Right ventricle myocardium inferior (tissue), 1 donor: ENCODE measurements at regions not wholly inside any gene's neighbourhood (a gene's known extent, or its start where the extent isn't known, plus 50 kb on each side); places are given as distances from the start of the nearest gene placed in this dataset.
A peak's percentile ranks its signal among the peaks of the same experiment; 100 is the strongest.
"Not testable (repeated sequence)": the region's sequence is repeated elsewhere in the genome, so short reads cannot be mapped to it uniquely, and the experiment has no call there.

ENCODE experiments used
- ATAC-seq: fragments of 200-7000 bp; cut with Tn5 transposase; one replicate; pipeline ENCODE4 v1.9.1; 2020; ENCODE audit warnings: mild to moderate bottlenecking, moderate library complexity
- DNase-seq: peaks from one replicate; pipeline ENCODE4 v3.0.0; 2021; ENCODE audit errors: missing footprints
- intact Hi-C: fragments of 100-400 bp; cut with DNase I; formaldehyde crosslinking; loops from one replicate; pipeline ENCODE4 v1.11.0; 2022
- donor health status: DM: no; HTN: yes; CAD: no; lungs with severe emphysema.

- ATAC-seq (no peak), DNase-seq (no peak)
- intact Hi-C loops = no loop called here
Observed at GRCh38 chr14:47959740-47960139, 284.3 kb upstream of the MDGA2 start.

DNA sequence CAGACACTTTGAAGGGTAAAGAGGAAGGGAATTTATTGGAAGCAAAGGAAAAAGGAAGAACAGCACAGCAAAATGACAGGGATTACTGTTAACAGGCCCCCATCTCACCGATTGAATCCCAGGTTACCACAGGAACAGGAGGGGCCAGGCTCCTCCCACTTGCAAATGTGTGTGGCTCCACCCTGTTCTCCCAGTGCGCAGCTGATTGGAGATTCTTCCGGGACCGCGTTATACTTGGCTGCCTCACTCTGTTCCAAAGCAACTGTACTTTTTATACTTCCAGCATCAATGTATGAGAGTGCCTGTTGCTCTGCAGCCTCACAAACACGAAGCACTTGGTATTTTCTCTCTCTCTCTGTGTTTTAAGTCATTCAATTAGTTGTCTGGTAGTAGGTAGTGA, 273.6 kb upstream of the MDGA2 start:
- ATAC-seq (no peak), DNase-seq (no peak)
- intact Hi-C loops = no loop called here

GRCh38 chr14:47935332-47935731, 259.9 kb upstream of the MDGA2 start:
- no peak for ATAC-seq

DNA sequence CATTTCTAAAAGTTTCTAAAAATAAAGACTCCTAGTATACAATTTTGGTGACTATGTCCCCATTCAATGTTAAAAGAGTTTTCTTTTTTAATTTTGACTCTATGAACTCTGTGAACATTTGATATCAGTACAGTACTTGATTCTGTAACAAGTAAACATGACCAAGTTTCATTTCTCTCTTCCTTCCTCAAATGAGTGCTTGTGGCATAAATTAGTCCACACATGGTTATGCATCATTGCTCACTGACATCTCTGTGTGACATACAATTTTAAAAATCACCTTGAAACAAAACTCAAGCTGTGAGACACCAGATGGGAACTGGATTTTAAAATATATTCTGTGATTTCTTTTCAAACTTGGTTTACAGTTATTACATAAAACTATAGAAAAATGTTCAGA, 253.9 kb upstream of the MDGA2 start:
- intact Hi-C loops = no loop called here
- ATAC-seq (no peak), DNase-seq (no peak)

More at GRCh38 chr14:47935332-47935731, 259.9 kb upstream of the MDGA2 start:
- intact Hi-C loops = no loop called here
- DNase-seq = no peak

GRCh38 chr14:47921133-47921532, 245.7 kb upstream of the MDGA2 start:
- DNase-seq = no peak
- intact Hi-C loops = no loop called here
- ATAC-seq = no peak

DNA sequence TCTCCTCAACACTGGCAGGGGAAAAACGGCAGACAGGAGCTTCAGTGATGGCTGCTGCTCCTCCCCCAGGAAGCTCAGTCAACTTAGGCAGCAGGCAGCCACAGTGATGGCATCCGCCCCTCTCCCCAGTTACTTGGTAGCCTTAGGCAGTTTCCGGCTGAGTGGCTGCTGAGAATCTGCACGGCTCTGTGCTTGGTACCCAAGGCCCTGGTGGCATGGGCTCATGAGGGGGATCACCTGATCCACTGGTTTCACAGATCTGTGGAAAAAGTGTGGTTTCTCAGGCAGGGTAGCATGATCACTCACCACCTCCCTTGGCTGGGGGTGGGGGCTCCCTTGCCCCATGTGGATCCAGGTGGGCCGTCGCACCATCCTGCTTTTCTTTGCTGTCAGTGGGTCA, 244.6 kb upstream of the MDGA2 start:
- DNase-seq = peak; percentile 32
- intact Hi-C loops = loop anchor here (10.0 kb wide), 1 partner anchor 1255 kb away; no protein-coding TSS in a partner anchor
- ATAC-seq = no peak

GRCh38 chr14:47919334-47919846, 244.0 kb upstream of the MDGA2 start:
- intact Hi-C loops = loop anchor here (10.0 kb wide), 1 partner anchor 1255 kb away; no protein-coding TSS in a partner anchor
- ATAC-seq = no peak
- DNase-seq = no peak

DNA sequence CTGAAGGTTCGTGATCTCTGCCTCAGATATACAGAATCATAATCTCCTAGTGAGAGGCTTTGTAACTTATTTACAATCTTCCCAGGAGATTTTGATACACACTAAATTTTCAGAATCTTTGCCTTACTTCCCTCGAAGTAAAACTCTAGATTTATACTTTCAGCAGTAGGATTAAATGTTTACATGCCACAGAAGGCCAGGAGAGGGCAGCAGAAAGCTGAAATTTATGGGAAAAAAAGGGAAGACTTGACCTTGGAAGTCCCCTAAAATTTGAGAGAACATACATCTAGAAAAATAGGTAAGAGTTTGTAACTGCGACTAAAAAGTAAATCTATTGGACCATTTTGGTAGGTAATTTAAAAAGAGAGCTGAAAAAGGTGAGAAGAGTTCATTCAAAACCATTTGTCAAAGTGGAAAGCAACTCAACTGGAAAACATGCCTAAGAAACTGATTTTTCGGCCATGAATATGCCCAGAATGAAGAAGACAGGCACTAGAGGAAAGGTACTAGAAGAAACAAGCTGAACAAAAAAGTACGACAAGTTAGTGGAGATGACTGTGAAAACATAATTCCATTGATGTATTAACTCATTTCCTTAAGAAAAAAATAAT, 242.0 kb upstream of the MDGA2 start:
- intact Hi-C loops = loop anchor here (10.0 kb wide), 1 partner anchor 1257 kb away; no protein-coding TSS in a partner anchor
- ATAC-seq (no peak), DNase-seq (no peak)

- ATAC-seq, DNase-seq, intact Hi-C loops: not testable (repeated sequence)
Observed at GRCh38 chr14:47901141-47901540, 225.7 kb upstream of the MDGA2 start.

DNA sequence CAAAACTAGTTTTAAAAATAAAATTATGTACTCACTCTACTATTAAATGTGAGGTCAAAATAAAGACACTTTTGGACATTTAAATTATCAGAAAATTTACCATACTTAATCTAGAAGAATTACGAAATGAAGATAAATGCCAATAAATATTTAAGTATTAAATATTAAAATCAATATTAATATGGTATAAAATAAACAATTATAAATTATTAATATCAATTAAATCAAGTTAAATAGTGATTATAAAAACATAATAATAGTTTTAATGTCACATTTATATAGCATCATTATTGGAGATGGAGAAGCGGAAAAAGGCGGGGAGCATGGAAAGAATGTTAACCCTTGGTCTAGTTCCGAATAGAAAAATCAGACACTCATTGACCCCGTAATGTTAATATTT, 224.3 kb upstream of the MDGA2 start:
- intact Hi-C loops = no loop called here
- DNase-seq (no peak), ATAC-seq (no peak)

DNA sequence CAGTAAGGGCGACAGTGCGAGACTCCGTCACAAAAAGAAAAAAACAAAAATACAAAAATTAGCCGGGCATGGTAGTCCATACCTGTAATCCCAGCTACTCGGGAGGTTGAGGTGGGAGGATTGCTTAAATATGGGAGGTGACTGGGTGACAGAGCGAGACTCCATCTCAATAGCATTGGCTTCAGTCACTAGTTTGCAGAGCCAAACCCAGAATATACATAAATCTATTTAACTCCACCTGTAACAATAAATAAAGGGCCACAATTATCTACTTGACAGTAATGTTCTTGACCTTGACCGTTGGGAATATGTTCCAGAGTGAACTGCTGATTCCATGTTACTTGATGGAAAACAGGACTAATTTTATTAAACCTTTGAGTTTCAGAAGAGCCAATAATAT, 198.9 kb upstream of the MDGA2 start:
- intact Hi-C loops = no loop called here
- DNase-seq (no peak), ATAC-seq (no peak)

- no peak for ATAC-seq
- no peak for DNase-seq
- intact Hi-C loops = no loop called here
Observed at GRCh38 chr14:47872588-47872987, 197.2 kb upstream of the MDGA2 start.

GRCh38 chr14:47863441-47863840, 188.0 kb upstream of the MDGA2 start:
- ATAC-seq (no peak), DNase-seq (no peak)
- intact Hi-C loops = no loop called here

GRCh38 chr14:47857646-47858045, 182.2 kb upstream of the MDGA2 start:
- DNase-seq (no peak), ATAC-seq (no peak)
- intact Hi-C loops = no loop called here

DNA sequence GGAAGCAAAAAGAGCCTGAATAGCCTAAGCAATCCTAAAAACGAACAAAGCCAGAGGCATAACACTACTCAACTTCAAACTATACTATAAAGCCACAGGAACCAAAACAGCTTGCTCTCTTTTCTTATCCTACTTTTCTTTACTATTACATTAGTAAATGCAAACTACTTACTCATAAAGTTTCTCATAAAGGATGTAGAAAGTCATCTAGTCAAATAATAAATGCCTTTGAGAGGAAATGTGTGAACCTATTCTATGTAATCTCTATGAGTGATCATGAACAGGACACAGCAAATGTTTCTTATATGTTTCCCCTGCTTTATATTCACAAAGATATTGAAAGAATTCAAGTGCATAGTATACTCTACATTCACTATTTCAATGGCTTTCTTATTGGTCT, 176.9 kb upstream of the MDGA2 start:
- ATAC-seq (no peak), DNase-seq (no peak)
- intact Hi-C loops = no loop called here

DNA sequence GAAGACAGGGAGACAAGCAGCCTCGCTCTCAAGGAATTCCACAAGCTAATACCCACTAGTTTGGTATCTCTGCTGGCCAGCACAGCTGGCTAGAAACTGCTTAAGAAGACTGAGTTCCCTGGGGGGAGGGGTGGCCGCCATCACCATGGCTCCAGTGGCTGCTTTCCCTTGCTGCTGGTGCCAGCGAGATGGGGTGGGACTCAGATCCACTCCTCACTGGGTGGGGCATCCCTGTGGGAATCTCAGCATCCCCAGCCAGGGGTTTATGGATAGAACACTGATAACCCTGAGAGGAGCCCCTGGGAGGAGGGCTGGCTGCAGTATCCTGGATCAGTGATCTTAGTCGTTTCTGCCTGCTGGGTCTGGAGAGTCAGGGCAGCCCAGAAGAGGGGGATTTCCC, 170.6 kb upstream of the MDGA2 start:
- no peak for ATAC-seq
- no peak for DNase-seq
- intact Hi-C loops = no loop called here

- ATAC-seq = no peak
Observed at GRCh38 chr14:47843236-47843635, 167.8 kb upstream of the MDGA2 start.

GRCh38 chr14:47833011-47833410, 157.6 kb upstream of the MDGA2 start:
- DNase-seq (no peak), ATAC-seq (no peak)
- intact Hi-C loops = no loop called here

More at GRCh38 chr14:47843236-47843635, 167.8 kb upstream of the MDGA2 start:
- DNase-seq = no peak
- intact Hi-C loops = no loop called here

DNA sequence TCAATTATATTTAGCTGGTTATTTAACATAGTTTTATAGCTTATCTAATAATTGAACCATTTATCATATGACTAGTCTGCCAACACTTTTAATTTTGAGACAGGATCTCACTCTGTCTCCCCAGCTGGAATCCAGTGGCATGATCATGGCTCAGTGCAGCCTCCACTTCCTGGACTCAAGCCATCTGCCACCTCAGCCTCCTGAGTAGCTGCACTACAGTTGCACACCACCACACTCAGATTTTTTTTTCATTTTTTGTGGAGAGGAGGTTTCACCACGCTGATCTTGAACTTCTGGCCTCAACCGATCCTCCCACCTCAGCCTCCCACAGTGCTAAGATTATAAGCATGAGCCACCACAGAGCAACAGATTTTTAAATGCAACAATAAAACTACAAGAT, 151.4 kb upstream of the MDGA2 start:
- intact Hi-C loops = no loop called here

GRCh38 chr14:47822326-47822725, 146.9 kb upstream of the MDGA2 start:
- intact Hi-C loops = no loop called here
- ATAC-seq = no peak
- no peak for DNase-seq

More for the DNA sequence above, 151.4 kb upstream of the MDGA2 start:
- no peak for ATAC-seq
- no peak for DNase-seq

GRCh38 chr14:47821135-47821534, 145.7 kb upstream of the MDGA2 start:
- DNase-seq (no peak), ATAC-seq (no peak)
- intact Hi-C loops = no loop called here
